ENCODE measurements at regions not wholly inside any gene's neighbourhood (a gene's known extent, or its start where the extent isn't known, plus 50 kb on each side); places are given as distances from the start of the nearest gene placed in this dataset.

DNA sequence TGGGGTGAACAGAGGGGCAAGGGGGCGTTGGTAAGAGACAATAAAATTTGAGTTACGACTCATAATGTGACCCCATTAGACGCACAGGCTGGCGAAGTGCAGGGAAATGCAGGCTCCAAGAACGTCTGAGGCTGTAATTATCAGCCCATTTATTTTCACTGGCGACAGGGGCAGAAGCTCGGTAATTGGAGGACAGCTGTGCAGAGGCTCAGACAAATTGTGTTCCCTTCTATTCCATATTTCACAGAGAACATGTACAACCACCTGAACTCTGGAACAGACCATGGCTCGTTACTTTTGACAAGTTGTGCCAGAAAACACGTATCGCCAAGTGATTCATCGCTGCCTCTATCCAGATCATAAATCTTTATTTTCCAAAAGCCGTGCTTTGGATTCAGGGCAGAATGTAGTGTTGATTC, 137.3 kb upstream of the FRMD4A start:
- no peak for DNase-seq

DNA sequence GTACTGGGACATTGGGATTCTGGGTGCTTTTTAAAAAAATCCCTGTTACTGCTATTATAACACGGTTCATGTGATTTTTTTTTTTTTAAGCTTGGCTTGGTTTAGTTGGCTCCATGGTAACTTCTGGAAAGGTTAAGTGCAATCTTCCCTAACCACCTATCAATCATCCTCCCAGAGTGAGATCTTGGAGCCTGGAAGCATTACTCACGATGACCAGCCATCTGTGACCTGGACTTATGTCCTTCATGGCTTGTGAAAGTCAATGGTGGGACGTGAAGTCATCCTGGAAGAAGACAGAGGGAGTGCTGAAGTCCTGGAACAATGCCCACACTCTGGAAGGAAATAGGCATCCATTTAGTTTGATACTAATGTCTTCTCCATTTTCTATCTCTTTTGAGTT, 135.5 kb upstream of the FRMD4A start:
- no peak for DNase-seq

DNA sequence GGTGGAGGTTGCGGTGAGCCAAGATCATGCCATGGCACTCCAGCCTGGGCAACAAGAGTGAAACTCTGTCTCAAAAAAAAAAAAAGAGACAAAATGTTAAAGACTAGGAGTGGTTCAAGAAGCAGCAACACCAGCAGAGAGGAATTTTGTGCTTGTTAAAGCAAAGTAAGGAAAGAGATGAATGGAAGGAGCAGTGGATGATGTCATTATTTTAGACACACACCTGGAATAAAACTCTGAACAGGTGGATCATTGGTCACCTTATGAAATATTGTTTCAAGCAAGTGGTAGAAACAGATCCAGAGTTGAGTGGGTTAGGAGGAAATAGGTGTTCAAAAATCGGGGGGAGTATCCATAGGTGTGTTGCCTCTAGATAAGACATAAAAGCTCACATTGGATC, 129.7 kb upstream of the FRMD4A start:
- no peak for DNase-seq

DNA sequence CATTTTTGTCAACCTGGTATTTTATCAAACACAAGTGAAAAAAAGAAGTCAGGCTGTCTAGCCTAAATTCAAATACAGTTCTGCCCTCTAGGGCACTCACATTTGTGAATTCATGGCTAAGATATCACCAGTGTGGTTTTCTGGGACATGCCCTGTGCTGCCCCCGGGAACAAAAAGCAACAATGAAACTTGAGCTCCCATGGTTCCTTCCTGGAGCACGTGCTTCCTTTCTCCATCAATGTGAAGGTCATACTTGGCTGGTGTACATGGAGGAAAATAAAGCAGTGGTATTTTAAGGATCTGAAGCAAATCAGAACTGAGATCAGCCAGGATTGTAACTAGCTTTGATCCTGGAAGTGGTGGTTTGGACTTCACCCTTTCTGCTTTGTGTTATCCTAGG, 128.9 kb upstream of the FRMD4A start:
- DNase-seq, result no peak

DNA sequence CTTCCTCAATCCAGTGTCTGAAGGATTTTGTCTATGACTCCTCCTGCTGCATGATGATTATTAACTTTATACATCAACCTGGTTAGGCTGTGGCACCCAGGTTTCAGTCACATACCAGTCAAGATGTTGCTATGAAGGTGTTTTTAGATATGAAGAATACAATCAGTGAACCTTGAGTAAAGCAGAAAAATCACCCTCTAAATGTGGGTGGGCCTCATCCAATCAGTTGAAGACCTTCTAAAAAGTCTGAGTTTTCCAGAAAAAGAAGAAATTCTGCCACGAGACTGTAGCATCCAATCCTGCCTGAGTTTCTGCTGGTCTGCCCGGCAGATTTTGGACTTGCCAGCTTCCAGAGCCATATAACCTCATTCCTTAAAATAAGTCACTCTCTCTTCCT, 126.1 kb upstream of the FRMD4A start:
- no peak for DNase-seq

DNA sequence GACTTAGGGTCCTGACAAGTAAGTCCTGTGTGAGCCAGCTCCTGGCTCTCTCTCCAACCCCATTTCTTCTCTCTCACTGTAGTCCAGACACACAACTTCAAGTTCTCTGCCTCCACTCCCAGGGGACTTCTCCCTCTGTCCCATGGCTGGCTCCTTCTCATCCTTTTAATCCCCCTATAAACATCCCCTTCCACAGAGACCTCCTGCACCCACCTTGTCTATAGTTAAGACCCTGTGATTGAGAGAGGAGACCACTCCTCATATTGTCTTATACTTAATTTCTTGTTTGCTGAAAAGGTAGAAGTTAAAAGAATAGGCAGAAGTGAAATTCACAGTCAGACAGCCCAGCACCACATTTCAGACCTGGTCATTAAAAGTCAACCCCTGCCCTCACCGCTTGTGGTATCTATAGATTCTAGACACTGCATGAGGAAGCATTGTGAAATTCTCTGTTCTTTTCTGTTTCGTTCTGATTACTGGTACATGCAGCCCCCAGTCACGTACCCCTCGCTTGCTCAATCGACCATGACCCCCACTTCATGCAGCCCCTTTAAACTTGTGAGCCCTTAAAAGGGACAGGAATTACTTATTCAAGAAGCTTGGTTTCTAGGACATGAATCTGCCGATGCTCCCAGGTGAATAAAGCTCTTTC, 125.6 kb upstream of the FRMD4A start:
- no peak for DNase-seq

DNA sequence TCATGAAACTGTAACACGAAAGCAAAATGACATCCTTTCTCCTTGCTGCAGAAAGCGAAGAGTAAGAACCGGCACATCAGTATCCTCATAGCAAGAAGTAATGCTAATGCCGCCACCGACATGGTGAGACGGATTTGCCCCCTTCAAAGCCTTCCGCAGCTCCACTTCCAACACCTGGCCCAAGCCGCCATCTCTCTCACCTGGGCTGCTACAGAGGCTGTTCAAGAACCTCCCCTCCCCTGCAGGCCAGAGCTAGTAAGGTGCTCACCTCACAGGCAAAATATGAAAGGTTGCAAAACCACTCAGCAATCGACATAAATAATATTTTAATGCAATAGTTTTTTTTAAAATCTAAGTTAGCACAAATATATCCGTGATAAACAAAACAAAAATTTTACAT, 123.9 kb upstream of the FRMD4A start:
- DNase-seq, result no peak

DNA sequence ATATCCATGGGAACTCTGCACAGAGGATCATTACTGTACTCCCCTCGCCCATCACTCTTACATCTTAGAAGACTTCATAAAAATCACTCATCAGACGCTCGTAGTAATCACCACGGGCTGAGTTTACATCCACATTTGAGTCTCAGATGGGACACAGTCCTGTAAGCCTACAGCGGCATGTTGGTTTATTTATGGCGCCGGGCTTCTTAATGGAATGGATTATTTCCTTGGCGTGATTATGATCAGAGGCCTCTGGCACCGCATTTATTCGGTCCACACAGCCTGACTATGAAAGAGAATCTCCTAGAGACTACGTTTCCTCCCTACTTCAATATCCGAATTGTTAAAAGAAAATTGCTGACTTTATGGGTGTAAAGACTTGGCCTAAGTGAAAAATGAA, 123.5 kb upstream of the FRMD4A start:
- no peak for DNase-seq

DNA sequence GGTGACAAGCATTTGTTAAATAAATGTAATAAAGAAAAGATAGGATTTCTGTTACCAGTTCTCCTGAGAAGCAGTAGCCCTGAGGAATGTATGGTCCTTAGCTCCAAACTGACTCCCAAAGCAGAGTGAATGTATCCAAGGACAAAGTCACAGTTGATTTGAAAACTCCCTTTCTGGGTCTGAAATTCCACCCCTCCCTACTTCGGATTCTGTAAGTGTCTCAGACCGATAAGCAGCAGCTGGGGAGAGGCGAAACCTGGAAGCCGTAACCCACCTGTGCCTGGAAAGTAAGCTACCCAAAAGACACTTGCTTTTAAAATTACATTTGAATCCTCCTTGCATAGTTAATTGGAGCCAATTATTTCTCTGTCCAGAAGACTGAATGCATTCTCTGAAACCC, 122.9 kb upstream of the FRMD4A start:
- no peak for DNase-seq

DNA sequence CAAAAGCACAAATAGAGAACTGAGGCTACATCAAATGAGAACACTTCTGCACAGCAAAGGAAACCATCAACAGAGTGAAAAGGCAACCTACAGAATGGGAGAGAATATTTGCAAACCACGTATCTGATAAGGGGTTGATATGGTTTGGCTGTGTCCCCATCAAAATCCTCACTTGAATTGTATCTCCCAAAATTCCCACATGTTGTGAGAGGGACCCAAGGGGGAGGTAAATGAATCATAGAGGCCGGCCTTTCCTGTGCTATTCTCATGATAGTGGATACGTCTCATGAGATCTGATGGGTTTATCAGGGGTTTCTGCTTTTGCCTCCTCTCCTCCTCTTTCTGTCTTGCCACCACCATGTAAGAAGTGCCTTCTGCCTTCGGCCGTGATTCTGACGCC, 120.6 kb upstream of the FRMD4A start:
- DNase-seq, result no peak

DNA sequence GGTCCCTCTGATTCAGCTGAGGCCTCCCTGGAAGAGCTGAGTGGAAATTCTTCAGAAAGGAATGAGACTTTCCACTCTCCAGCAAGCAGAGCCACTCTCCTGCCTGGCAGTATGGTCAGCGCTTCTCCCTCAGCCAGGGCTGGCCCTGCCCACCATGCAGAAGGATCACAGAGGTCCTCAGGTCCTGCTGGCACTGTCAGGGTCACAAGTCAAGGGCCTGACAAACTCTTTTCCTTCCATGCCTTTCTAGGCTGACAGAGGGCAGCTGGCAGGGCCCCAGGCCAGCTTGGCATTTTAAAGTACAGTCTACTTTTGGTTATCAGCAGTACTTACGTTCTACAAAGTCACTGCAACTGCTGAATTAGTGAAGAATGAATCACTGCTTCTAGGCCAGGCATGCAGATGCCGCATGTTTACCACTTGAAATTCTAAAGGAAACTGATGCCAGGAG, 119.3 kb upstream of the FRMD4A start:
- DNase-seq, result no peak

DNA sequence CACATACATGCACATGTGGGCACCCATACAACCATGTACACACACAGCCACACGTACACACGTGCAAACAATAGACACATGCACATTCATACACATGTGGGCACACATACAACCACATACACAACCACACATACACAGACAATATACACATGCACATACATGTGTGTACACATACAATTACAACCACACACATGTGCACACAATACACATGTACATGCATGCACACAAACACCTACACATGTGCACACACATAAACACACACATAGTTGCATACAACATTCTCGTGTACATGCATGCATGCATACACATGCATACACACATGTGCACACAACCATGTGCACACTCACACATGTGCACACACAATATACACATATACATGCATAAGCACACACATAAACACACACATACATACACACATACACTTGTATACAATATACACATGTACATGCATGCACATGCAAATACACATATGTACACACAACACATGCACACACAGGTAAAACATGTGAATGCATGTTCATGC, 118.6 kb upstream of the FRMD4A start:
- DNase-seq, result no peak

DNA sequence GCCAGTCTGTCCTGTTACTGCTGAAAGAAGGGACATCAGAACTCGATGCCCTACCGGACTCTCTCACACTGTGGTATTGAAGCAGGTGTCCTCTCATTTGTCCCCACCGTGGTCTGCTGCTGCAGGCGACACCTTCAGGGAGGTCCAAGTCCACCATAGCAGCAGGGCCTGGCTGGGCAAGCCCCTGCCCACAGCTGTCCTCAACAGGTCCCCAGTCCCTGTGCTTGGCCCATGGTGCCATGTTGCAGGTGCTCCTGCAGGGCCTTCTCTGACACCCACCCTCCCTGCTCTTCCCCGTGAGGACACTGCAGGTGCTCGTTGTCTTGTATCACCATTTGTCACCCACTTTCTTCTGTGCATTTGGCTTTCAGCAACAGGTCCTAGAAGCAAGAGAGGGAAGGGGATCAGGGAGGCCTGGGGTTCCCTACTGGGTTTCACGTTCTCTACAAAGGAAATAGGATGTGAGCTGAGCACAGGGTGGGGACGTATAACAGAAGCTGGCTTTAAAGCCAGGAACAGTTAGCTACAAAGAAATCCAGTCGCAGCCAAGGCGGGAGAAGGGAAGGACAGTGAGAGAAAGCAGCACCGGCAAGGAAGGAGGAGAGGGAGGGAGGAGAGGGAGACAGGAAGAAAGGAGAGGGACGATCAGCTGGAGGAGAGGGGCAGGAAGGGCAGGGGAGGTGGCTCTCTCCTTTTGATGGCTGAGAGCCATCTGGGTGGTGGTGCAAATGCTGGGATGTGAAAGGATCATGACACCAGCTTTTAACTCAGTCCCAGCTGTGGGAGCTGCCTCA, 117.7 kb upstream of the FRMD4A start:
- DNase-seq, result no peak

DNA sequence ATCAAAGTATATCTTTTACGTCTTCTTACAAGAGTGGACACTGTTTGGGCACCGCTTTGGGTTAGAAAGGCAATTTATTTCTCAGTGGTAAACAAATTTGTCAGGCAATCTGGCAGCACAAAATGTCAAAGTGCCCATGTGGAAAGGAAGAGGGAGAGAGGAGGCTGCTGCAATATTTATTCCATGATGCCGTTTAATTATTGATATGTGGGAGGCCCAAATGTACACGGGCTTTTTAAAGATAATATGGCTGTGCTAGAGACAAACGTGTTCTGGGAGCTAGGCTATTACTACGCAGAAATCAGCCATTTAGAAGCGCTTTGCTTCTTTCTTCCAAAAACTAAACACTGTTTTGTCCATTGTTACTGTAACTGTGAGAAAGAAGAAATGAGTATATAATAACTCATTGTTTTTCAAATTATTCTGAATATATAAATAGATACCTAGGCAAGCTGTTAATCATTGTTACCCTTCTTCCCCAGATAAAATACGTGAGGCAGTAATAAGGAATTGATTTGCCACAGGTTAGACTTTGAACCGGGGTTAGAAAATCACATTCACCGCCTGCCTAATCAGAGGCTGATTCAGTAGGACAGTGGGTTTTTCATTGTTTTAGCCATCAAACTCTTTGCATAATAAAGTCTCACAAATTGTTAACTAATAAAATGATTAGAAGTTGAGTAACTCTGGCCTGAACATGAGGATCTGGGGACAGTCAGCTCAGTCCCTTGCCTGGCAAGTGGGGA, 116.5 kb upstream of the FRMD4A start:
- DNase-seq, result no peak

DNA sequence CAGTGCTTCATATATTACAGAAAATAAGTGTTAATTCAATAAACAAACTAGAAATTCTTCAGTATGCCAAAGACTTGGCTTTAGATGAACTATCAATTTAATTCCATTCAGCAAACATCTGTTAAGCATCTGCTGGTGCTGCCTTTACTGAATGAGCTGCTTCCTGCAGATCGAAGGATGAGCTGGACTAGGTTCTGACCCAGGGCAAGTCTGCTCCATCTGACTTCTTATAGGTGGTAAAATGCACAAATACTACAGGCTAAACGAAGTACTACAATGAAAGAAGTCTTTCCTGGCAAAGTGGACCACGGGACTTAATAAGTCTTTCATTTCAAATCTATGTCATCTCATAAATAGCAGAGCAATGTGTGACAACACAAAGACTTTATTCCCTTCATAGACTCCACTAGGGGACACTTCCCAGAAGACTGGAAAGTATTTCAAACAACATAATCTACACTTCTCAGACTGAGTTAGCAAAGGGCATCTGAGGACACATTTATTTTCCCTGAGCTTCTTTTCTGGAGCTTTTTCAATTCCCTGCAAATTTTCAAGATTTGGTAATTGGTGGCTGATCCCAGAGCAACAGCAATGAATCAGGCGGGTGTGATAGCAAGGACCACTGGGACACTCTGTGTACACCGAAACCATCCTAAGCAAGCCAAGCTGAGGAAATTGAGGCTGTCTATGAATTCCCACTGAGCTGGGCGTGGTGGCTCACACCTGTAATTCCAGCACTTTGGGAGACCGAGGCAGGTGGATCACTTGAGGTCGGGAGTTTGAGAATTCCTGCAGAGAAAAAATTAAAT, 108.9 kb upstream of the FRMD4A start:
- no peak for DNase-seq

DNA sequence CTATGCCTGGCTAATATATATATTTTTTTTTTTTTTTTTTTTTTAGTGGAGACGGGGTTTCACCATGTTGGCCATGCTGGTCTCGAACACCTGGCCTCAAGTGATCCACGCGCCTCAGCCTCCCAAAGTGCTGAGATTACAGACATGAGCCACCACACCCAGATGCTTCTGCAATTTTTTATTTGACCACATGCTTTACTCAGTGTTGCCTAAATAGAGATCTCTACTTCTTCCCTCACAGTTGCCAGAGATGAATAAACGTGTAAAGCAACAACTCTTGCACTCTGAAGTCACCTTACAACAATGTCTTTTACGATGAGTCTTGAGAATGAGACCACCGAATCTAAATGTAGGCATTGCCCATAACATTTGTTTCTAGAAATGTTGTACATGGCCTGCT, 107.9 kb upstream of the FRMD4A start:
- DNase-seq, result no peak

DNA sequence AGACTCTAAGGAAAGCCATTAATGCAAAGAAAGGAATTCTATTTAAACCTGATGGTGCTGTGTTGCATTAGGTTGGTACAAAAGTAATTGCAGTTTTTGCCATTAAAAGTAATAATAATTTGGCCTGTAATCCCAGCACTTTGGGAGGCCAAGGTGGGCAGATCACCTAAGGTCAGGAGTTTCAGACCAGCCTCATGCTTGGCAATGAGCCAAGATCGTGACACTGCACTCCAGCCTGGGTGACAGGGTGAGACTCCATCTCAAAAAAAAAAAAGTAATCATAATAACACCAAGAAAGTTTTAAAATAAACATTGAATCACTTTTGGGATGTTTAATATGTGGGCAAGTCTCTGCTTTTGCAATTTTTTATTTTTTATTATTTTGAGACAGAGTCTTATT, 107.3 kb upstream of the FRMD4A start:
- DNase-seq, result no peak

DNA sequence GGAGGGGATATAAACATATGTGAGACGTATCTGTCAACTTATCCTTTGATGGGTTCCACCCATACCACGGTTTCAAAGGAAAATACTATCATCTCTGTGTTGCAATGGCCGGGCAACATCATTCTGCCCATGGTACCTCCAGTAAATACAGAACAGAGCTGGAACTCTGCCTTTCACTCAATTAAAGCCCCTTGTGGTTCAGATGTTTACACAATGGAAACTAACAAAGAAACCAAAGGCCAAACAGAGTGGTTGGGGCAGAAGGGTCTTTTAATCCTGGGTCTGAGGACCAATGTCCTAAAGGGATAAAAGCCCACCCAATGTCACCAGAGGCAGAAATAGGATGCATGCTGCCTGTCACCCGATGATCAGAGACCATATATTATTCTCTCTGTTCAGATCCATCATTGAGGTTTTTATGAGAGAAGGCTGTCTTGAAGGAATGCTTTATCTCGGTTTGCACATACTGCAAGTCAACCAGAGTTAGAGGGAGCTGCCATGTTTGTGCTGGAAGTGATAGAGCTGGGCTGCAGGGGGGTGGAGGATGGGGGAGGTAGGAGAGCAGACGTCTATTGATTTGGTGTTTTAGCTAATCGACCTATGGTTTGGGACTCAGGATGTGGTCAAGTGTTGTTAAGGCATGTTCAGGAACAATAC, 105.4 kb upstream of the FRMD4A start:
- DNase-seq, result no peak

DNA sequence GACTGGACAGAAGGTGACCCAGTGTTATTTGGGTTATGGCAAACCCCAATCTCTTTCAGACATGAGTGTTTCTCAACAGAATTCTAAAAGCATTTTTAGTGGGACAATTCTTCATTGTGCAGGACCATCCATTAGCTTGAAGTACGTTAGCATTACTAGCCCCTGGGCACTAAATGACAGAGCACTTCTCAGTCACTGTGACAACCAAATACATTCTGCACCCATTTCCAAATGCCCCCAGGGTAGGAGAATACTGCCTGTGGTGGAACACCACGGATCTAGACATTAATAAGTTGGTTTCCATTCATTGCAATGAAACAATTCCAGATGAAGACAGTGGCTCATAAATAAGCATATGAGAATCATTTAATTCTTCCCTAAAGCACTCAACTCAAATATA, 102.4 kb upstream of the FRMD4A start:
- DNase-seq, result no peak

DNA sequence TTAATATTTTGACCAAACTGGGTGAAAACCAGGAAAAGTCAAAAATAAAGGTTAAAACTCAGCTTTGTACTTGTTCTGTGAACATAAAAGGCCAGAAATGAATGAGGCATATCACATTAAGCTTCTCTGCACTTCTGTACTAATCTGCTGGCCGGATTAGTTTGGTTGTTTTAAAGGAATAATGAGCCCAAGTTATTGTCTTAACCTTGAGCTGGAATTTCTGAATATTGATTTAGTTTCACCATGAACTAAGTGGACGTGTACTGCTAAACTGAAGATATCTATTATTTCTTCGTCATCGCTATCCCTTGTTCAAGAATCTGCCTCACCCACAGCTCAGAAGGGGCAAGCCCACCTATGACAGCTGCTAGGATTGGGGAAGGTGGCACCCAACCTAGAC, 101.1 kb upstream of the FRMD4A start:
- no peak for DNase-seq

DNA sequence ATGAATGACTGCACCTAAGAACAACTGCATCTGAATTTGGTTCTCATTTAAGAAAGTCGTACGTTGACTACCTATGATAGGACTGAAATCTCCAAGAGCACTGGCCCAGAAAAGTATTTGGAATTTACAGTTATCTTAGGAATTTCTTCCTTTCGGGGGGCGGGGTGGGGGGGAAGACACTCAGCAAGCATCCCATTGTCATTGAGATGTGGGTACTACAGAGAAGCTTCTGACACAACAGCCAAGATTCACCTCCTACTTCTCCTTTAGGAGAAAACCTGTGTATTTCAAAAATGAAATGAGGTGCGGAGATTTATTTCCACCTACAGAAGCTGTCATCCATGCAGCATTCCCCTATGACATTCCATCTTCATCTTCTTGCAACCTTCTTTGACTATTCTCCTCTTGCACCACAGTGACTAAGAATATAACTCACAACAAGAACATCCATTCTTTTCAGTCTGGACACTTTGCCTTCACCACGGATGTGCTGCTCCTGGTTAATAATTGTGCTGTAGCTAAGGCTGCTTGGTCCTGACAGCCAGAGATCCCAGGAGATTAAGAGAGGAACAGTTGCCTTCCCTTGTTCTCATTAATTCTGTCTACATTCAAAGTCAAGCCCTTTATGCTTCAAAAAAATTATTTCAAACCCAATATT, 98.4 kb upstream of the FRMD4A start:
- no peak for DNase-seq

DNA sequence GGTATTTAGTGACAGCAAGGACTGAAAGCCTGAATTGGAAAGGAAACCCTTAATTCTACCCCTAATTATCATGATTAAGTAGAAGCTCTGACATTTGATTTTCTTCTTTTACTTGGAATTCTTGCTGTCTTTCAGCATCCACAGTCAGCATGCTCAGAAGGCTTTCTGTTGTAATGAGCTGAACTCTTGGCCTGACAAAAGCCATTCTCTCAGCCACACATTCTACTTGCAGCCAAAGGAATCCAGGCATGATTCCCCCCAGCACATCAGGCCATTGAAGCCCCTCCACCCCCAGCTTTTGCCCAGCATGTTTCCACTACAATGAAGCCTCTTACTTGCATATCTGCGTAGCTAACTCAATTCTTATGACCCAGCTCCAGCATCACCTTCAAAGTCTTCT, 94.3 kb upstream of the FRMD4A start:
- no peak for DNase-seq

Measured in Kasumi-1 (cell line).